NT2/D1 (cell line): ENCODE measurements at regions not wholly inside any gene's neighbourhood (a gene's known extent, or its start where the extent isn't known, plus 50 kb on each side); places are given as distances from the start of the nearest gene placed in this dataset.

ENCODE experiments used
- SUZ12 ChIP-seq: IDR thresholded peaks from 2 replicates; pipeline ENCODE4 v1.6.1; 2011; ENCODE audit not compliant: insufficient read length, insufficient read depth; ENCODE audit errors: extremely low read depth
- YY1 ChIP-seq: IDR thresholded peaks from 2 replicates; pipeline ENCODE4 v1.6.1; 2011; ENCODE audit not compliant: insufficient read length, insufficient read depth
- ZNF274 ChIP-seq: IDR thresholded peaks from 2 replicates; pipeline ENCODE4 v1.6.1; 2011; ENCODE audit warnings: mild to moderate bottlenecking, low read depth, low read length

DNA sequence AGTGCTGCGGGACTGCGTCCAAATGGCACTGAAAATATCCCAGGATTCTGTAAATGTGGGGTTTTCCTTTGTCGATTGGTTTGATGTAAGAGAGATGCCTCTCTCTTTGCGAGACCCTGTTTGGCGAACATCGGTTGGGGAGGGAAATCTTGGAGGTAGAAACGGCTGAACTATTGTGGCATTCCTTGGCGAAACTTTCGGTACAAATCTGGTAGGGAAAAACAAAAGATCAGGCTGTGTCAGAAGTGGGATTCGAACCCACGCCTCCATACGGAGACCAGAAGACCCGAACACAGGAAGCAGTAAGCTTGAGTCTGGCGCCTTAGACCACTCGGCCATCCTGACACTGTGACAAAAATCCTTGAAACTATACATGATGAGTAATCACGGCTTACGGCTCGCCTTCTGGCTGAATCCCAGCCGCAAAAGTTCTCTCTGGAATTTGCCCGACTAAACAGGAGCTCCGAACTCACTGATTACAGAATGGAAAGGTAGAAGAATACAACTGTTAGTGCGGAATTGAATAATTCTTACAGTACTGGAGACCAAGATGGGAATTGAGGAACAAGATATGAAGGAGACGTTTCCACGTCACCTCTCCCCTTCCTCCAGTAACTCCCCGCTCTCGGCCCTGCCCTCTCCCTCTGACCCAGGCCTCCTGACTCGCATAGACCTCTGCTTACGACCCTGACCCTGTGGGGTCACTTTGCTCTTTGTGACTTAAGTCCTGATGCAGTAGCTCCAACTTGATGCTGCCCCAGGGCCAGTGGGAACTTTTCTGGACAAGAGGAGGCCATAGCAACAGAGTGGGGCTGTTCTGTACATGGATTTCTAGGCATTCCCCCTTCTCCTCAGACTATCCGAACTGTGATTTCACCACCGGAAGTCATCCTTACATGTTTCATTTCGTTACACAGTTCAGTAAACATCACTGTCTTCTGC lies 132.8 kb upstream of the ZNF184 start:
- no peak for TF ChIP-seq YY1
- TF ChIP-seq ZNF274: no peak
- TF ChIP-seq SUZ12: no peak
